Activated CD8-positive, alpha-beta memory T cell treated with anti-CD3 and anti-CD28 coated beads for 24 hours (primary cell): ENCODE measurements at regions not wholly inside any gene's neighbourhood (a gene's known extent, or its start where the extent isn't known, plus 50 kb on each side); places are given as distances from the start of the nearest gene placed in this dataset.
"Not testable (repeated sequence)": the region's sequence is repeated elsewhere in the genome, so short reads cannot be mapped to it uniquely, and the experiment has no call there.

Experiments
- DNase-seq: peaks from one replicate; pipeline ENCODE4 v3.0.0-alpha.2; 2020

GRCh38 chr10:130924138-130924819 lies 387.2 kb downstream of the TCERG1L start:
- peak; percentile 38 for DNase-seq

GRCh38 chr10:130926442-130926841 lies 385.1 kb downstream of the TCERG1L start:
- DNase-seq, result no peak

- DNase-seq, result no peak
These were observed 384.4 kb downstream of the TCERG1L start for GRCh38 chr10:130927157-130927556.

- DNase-seq, result no peak
These were observed 383.2 kb downstream of the TCERG1L start for GRCh38 chr10:130928306-130928705.

- peak; percentile 32 for DNase-seq
These were observed 381.8 kb downstream of the TCERG1L start for GRCh38 chr10:130929422-130930325.

GRCh38 chr10:130930821-130931220 lies 380.7 kb downstream of the TCERG1L start:
- DNase-seq, result peak; percentile 3

GRCh38 chr10:130931256-130931655 lies 380.3 kb downstream of the TCERG1L start:
- peak; percentile 15 for DNase-seq

- DNase-seq, result peak; percentile 30
These were observed 379.1 kb downstream of the TCERG1L start for GRCh38 chr10:130932326-130933007.

GRCh38 chr10:130933008-130933390 lies 378.5 kb downstream of the TCERG1L start:
- DNase-seq, result peak; percentile 24

- no peak for DNase-seq
These were observed 377.0 kb downstream of the TCERG1L start for GRCh38 chr10:130934293-130935127.

GRCh38 chr10:130935128-130935439 lies 376.4 kb downstream of the TCERG1L start:
- no peak for DNase-seq

GRCh38 chr10:130935897-130936550 lies 375.5 kb downstream of the TCERG1L start:
- DNase-seq, result no peak

GRCh38 chr10:130936851-130937250 lies 374.7 kb downstream of the TCERG1L start:
- no peak for DNase-seq

GRCh38 chr10:130938051-130938450 lies 373.5 kb downstream of the TCERG1L start:
- no peak for DNase-seq

- not testable (repeated sequence) for DNase-seq
These were observed 372.6 kb downstream of the TCERG1L start for GRCh38 chr10:130938891-130939290.

GRCh38 chr10:130941886-130942285 lies 369.6 kb downstream of the TCERG1L start:
- DNase-seq, result no peak

- no peak for DNase-seq
These were observed 359.4 kb downstream of the TCERG1L start for GRCh38 chr10:130952086-130952485.

GRCh38 chr10:130954326-130954905 lies 357.1 kb downstream of the TCERG1L start:
- DNase-seq, result peak; percentile 7

GRCh38 chr10:130956251-130956650 lies 355.3 kb downstream of the TCERG1L start:
- peak; percentile 28 for DNase-seq

GRCh38 chr10:130957423-130957822 lies 354.1 kb downstream of the TCERG1L start:
- peak; percentile 11 for DNase-seq

GRCh38 chr10:130958003-130958402 lies 353.5 kb downstream of the TCERG1L start:
- DNase-seq, result peak; percentile 21
